ENCODE measurements at regions not wholly inside any gene's neighbourhood (a gene's known extent, or its start where the extent isn't known, plus 50 kb on each side); places are given as distances from the start of the nearest gene placed in this dataset.

GRCh38 chr9:690517-691111 is 150.9 kb upstream of the DMRT1 start:
- ATAC-seq: no peak
- no peaks in the 10 kb centered on the region for H3K36me3 ChIP-seq (ENCODE audit: control insufficient read depth, insufficient read depth, low read length)
- Mint-ChIP-seq H3K4me1 (peaks cover 5 to 7% of the 10 kb centered on the region in 2 donors), H3K36me3 (no peaks in the 10 kb centered on the region), H3K9me3 (no peaks in the 10 kb centered on the region), H3K27ac (no peak overlapping the region), H3K4me3 (no peak overlapping the region), H3K27me3 (ENCODE audit: low read depth in 2 of 2) (no peaks in the 10 kb centered on the region)
- no peak overlapping the region for H3K4me3 ChIP-seq (ENCODE audit: low read length)
- H3K27ac ChIP-seq (ENCODE audit: low read length): no peak overlapping the region
- H3K4me1 ChIP-seq (ENCODE audit: control insufficient read depth, insufficient read depth, low read length): no peaks in the 10 kb centered on the region
- no peaks in the 10 kb centered on the region for H3K27me3 ChIP-seq (ENCODE audit: control insufficient read depth, insufficient read depth, low read length)
- TF ChIP-seq, protein P1, sequence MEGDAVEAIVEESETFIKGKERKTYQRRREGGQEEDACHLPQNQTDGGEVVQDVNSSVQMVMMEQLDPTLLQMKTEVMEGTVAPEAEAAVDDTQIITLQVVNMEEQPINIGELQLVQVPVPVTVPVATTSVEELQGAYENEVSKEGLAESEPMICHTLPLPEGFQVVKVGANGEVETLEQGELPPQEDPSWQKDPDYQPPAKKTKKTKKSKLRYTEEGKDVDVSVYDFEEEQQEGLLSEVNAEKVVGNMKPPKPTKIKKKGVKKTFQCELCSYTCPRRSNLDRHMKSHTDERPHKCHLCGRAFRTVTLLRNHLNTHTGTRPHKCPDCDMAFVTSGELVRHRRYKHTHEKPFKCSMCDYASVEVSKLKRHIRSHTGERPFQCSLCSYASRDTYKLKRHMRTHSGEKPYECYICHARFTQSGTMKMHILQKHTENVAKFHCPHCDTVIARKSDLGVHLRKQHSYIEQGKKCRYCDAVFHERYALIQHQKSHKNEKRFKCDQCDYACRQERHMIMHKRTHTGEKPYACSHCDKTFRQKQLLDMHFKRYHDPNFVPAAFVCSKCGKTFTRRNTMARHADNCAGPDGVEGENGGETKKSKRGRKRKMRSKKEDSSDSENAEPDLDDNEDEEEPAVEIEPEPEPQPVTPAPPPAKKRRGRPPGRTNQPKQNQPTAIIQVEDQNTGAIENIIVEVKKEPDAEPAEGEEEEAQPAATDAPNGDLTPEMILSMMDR (IDR thresholded peaks at IDR 0.05): no peak
- no peaks in the 10 kb centered on the region for H3K9me3 ChIP-seq (ENCODE audit: control insufficient read depth, insufficient read depth, low read length)
- 81% methylated on average over 2 of the region's 3 CpGs for WGBS (ENCODE audit: insufficient coverage)
- no peak for DNase-seq
- intact Hi-C loops (cut with micrococcal nuclease): no loop called here

- intact Hi-C loops (cut with micrococcal nuclease): no loop called here
- WGBS (ENCODE audit: insufficient coverage): 73% methylated on average over 3 of the region's 3 CpGs
Measured at GRCh38 chr9:691825-692400, 149.6 kb upstream of the DMRT1 start.

GRCh38 chr9:692636-693129 is 148.8 kb upstream of the DMRT1 start:
- Mint-ChIP-seq H3K4me1 (peaks cover 5 to 7% of the 10 kb centered on the region in 2 donors), H3K36me3 (no peaks in the 10 kb centered on the region), H3K9me3 (no peaks in the 10 kb centered on the region), H3K4me3 (no peak overlapping the region), H3K27ac (no peak overlapping the region), H3K27me3 (ENCODE audit: low read depth in 2 of 2) (peaks cover 0 to 3% of the 10 kb centered on the region in 2 donors)
- TF ChIP-seq, protein P1 (IDR thresholded peaks at IDR 0.05): no peak
- WGBS (ENCODE audit: insufficient coverage): 88% methylated on average over 3 of the region's 4 CpGs
- intact Hi-C loops (cut with micrococcal nuclease): no loop called here
- Histone ChIP-seq H3K27ac (ENCODE audit: low read length) (no peak overlapping the region), H3K36me3 (ENCODE audit: control insufficient read depth, insufficient read depth, low read length) (no peaks in the 10 kb centered on the region), H3K4me3 (ENCODE audit: low read length) (no peak overlapping the region), H3K27me3 (ENCODE audit: control insufficient read depth, insufficient read depth, low read length) (no peaks in the 10 kb centered on the region), H3K4me1 (ENCODE audit: control insufficient read depth, insufficient read depth, low read length) (no peaks in the 10 kb centered on the region), H3K9me3 (ENCODE audit: control insufficient read depth, insufficient read depth, low read length) (no peaks in the 10 kb centered on the region)
- ATAC-seq: no peak
- no peak for DNase-seq

More at GRCh38 chr9:691825-692400, 149.6 kb upstream of the DMRT1 start:
- no peaks in the 10 kb centered on the region for H3K27me3 ChIP-seq (ENCODE audit: control insufficient read depth, insufficient read depth, low read length)
- no peak for ATAC-seq
- peaks cover 5 to 7% of the 10 kb centered on the region in 2 donors for H3K4me1 Mint-ChIP-seq
- H3K4me1 ChIP-seq (ENCODE audit: control insufficient read depth, insufficient read depth, low read length): no peaks in the 10 kb centered on the region
- no peak for DNase-seq
- H3K36me3 ChIP-seq (ENCODE audit: control insufficient read depth, insufficient read depth, low read length): no peaks in the 10 kb centered on the region
- peaks cover 0 to 3% of the 10 kb centered on the region in 2 donors for H3K27me3 Mint-ChIP-seq (ENCODE audit: low read depth in 2 of 2)
- no peak overlapping the region for H3K4me3 ChIP-seq (ENCODE audit: low read length)
- H3K36me3 Mint-ChIP-seq: no peaks in the 10 kb centered on the region
- TF ChIP-seq, protein P1 (IDR thresholded peaks at IDR 0.05): no peak
- H3K27ac Mint-ChIP-seq: no peak overlapping the region
- no peaks in the 10 kb centered on the region for H3K9me3 Mint-ChIP-seq
- H3K4me3 Mint-ChIP-seq: no peak overlapping the region
- no peak overlapping the region for H3K27ac ChIP-seq (ENCODE audit: low read length)
- H3K9me3 ChIP-seq (ENCODE audit: control insufficient read depth, insufficient read depth, low read length): no peaks in the 10 kb centered on the region
